ENCODE measurements at regions not wholly inside any gene's neighbourhood (a gene's known extent, or its start where the extent isn't known, plus 50 kb on each side); places are given as distances from the start of the nearest gene placed in this dataset.
"Not testable (repeated sequence)": the region's sequence is repeated elsewhere in the genome, so short reads cannot be mapped to it uniquely, and the experiment has no call there.

GRCh38 chr20:53857723-53858236 is 212.6 kb downstream of the BCAS1 start:
- H3K9me3 Mint-ChIP-seq, result peaks cover 4% of the 10 kb centered on the region
- peak overlapping the region; percentile 18 for H3K27ac Mint-ChIP-seq
- DNase-seq (ENCODE audit: extremely low spot score, unreplicated experiment), result no peak
- H3K4me3 Mint-ChIP-seq, result no peak overlapping the region
- H3K27me3 Mint-ChIP-seq, result no peaks in the 10 kb centered on the region
- no peak for TF ChIP-seq CTCF (conservative IDR thresholded peaks at IDR 0.05)
- no peaks in the 10 kb centered on the region for H3K36me3 Mint-ChIP-seq
- H3K4me1 Mint-ChIP-seq (ENCODE audit: unreplicated experiment), result peaks cover 17% of the 10 kb centered on the region

GRCh38 chr20:53856300-53857295 is 213.8 kb downstream of the BCAS1 start:
- Mint-ChIP-seq H3K4me3 (no peak overlapping the region), H3K36me3 (no peaks in the 10 kb centered on the region), H3K27ac (peak overlapping the region; percentile 22), H3K9me3 (peaks cover 4% of the 10 kb centered on the region), H3K27me3 (no peaks in the 10 kb centered on the region), H3K4me1 (ENCODE audit: unreplicated experiment) (peaks cover 21% of the 10 kb centered on the region)
- DNase-seq (ENCODE audit: extremely low spot score, unreplicated experiment), result no peak
- no peak for TF ChIP-seq CTCF (conservative IDR thresholded peaks at IDR 0.05)

DNA sequence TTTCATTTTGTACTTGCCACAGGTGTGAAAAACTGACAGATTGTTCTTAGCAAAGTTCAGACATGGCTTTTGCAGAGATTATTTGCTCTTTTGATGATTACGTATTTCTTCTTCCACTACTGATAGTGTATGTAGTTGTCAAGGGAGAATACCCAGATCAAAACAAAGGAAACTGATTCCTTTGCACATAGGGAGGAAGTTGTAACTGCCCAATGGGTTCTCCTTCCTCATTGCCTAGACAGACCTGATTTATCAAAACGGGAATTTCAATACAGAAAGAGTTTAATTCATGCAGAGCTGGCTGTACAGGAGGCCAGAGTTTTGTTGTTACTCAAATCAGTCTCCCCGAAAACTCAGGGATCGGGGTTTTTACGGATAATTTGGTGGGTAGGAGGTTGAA is 214.7 kb downstream of the BCAS1 start:
- Mint-ChIP-seq H3K27ac (peak overlapping the region; percentile 22), H3K4me3 (no peak overlapping the region), H3K27me3 (no peaks in the 10 kb centered on the region)

GRCh38 chr20:53854609-53854926 is 215.8 kb downstream of the BCAS1 start:
- DNase-seq (ENCODE audit: extremely low spot score, unreplicated experiment); H3K4me3 Mint-ChIP-seq: not testable (repeated sequence)

More for the DNA sequence above, 214.7 kb downstream of the BCAS1 start:
- Mint-ChIP-seq H3K4me1 (ENCODE audit: unreplicated experiment) (peaks cover 22% of the 10 kb centered on the region), H3K36me3 (no peaks in the 10 kb centered on the region), H3K9me3 (peaks cover 4% of the 10 kb centered on the region)
- no peak for DNase-seq (ENCODE audit: extremely low spot score, unreplicated experiment)
- TF ChIP-seq CTCF (conservative IDR thresholded peaks at IDR 0.05), result no peak

DNA sequence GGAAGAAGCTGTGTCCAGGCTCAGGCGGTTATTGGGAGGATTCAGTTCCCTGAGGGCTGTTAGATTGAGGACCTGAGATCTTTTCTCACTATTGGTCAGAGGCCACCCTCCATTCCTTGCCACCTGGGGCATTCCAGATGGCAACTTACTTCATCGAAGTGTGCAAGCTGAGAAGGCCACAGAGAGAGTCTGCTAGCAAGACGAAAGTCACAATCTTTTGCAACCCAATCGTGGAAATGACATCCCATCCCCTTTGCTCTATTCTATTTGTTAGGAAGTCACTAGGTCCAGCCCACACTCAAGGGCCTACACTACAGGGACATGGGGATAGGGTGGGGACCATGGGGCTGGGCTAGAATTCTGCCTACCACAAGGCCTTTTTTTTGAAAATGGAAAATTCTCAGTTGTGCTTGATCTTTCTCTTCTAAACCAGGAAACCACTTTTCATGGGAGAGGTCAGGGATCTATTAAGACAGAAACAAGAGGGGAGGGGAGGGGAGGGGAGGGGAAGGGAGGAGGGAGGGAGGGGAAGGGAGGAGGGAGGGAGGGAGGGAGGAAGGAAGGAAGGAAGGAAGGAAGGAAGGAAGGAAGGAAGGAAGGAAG is 217.2 kb downstream of the BCAS1 start:
- Mint-ChIP-seq H3K27ac (no peak overlapping the region), H3K9me3 (peaks cover 4% of the 10 kb centered on the region), H3K4me1 (ENCODE audit: unreplicated experiment) (peaks cover 24% of the 10 kb centered on the region), H3K4me3 (no peak overlapping the region), H3K27me3 (no peaks in the 10 kb centered on the region), H3K36me3 (no peaks in the 10 kb centered on the region)
- TF ChIP-seq CTCF (conservative IDR thresholded peaks at IDR 0.05), result no peak
- no peak for DNase-seq (ENCODE audit: extremely low spot score, unreplicated experiment)

More at GRCh38 chr20:53854609-53854926, 215.8 kb downstream of the BCAS1 start:
- not testable (repeated sequence) for H3K9me3 Mint-ChIP-seq, H3K27ac Mint-ChIP-seq, H3K36me3 Mint-ChIP-seq, H3K27me3 Mint-ChIP-seq
- peaks cover 22% of the 10 kb centered on the region for H3K4me1 Mint-ChIP-seq (ENCODE audit: unreplicated experiment)

DNA sequence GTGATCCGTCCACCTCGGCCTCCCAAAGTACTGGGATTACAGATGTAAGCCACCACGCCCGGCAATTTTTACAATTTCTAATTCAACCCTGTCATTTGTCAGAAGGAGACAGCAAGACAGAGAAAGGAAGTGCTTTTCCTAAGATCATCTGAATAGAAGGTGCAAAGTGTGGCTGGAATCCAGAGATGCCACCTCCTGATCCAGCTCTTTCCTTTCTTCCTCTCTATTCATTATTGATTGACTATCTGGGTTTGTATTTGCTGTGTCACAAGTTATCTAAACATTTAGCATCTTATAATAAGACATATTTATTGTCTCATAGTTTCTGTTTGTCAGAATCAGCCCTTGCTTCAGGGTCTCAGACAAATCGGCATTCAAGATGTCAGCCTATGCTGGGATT is 217.7 kb downstream of the BCAS1 start:
- Mint-ChIP-seq H3K9me3 (peaks cover 4% of the 10 kb centered on the region), H3K36me3 (no peaks in the 10 kb centered on the region), H3K4me1 (ENCODE audit: unreplicated experiment) (peaks cover 24% of the 10 kb centered on the region), H3K27me3 (no peaks in the 10 kb centered on the region), H3K4me3 (no peak overlapping the region), H3K27ac (no peak overlapping the region)
- TF ChIP-seq CTCF (conservative IDR thresholded peaks at IDR 0.05), result no peak
- DNase-seq (ENCODE audit: extremely low spot score, unreplicated experiment), result no peak
